H9 (cell line): ENCODE measurements at regions not wholly inside any gene's neighbourhood (a gene's known extent, or its start where the extent isn't known, plus 50 kb on each side); places are given as distances from the start of the nearest gene placed in this dataset.

Experiments used
- DNase-seq: peaks from one replicate; pipeline ENCODE4 v3.0.0-alpha.2; 2017
- H2AFZ ChIP-seq: one replicate; pipeline ENCODE4 v1.6.1; 2013; ENCODE audit warnings: mild to moderate bottlenecking, low read length, control low read depth, moderate library complexity
- H2AK5ac ChIP-seq: 2 replicates; pipeline ENCODE4 v1.6.1; 2013; ENCODE audit warnings: low read length, control low read depth, mixed read lengths; ENCODE audit not compliant: insufficient read length
- H2BK120ac ChIP-seq: one replicate; pipeline ENCODE4 v1.6.1; 2013; ENCODE audit warnings: low read depth, mild to moderate bottlenecking, low read length, control low read depth, inconsistent platforms; ENCODE audit not compliant: poor library complexity, severe bottlenecking
- H2BK12ac ChIP-seq: 2 replicates; pipeline ENCODE4 v1.6.1; 2013; ENCODE audit warnings: low read length, control low read depth, mixed read lengths, low read depth; ENCODE audit not compliant: insufficient read length
- H2BK15ac ChIP-seq: 2 replicates; pipeline ENCODE4 v1.6.1; 2013; ENCODE audit warnings: low read depth, low read length, control low read depth
- H2BK20ac ChIP-seq: one replicate; pipeline ENCODE4 v1.6.1; 2013; ENCODE audit warnings: low read depth, mild to moderate bottlenecking, low read length, control low read depth, inconsistent platforms; ENCODE audit not compliant: poor library complexity, severe bottlenecking
- H2BK5ac ChIP-seq: 2 replicates; pipeline ENCODE4 v1.6.1; 2013; ENCODE audit warnings: low read length, control low read depth, mixed read lengths; ENCODE audit not compliant: insufficient read length
- H3K14ac ChIP-seq: 2 replicates; pipeline ENCODE4 v1.6.1; 2013; ENCODE audit warnings: low read length, control low read depth; ENCODE audit not compliant: insufficient read depth
- H3K18ac ChIP-seq: 2 replicates; pipeline ENCODE4 v1.6.1; 2013; ENCODE audit warnings: low read depth, mild to moderate bottlenecking, mixed read lengths, low read length, control low read depth; ENCODE audit not compliant: insufficient read length
- H3K23ac ChIP-seq: 2 replicates; pipeline ENCODE4 v1.6.1; 2013; ENCODE audit warnings: low read length, control low read depth, mixed read lengths, low read depth; ENCODE audit not compliant: insufficient read length
- H3K23me2 ChIP-seq: 2 replicates; pipeline ENCODE4 v1.6.1; 2013; ENCODE audit warnings: low read depth, mild to moderate bottlenecking, mixed read lengths, low read length, control low read depth; ENCODE audit not compliant: insufficient read length, poor library complexity, severe bottlenecking
- H3K27ac ChIP-seq: 2 replicates; pipeline ENCODE4 v1.5.1; 2013; ENCODE audit warnings: low read length, control low read depth, mixed read lengths, low read depth; ENCODE audit not compliant: insufficient read length
- H3K27me3 ChIP-seq: 2 replicates; pipeline ENCODE4 v1.6.1; 2013; ENCODE audit warnings: low read length, control low read depth, inconsistent platforms; ENCODE audit not compliant: insufficient read depth
- H3K4ac ChIP-seq: 2 replicates; pipeline ENCODE4 v1.6.1; 2013; ENCODE audit warnings: low read depth, mild to moderate bottlenecking, control low read depth, inconsistent platforms, low read length, moderate library complexity
- H3K4me1 ChIP-seq: 2 replicates; pipeline ENCODE4 v1.6.1; 2013; ENCODE audit warnings: low read length, control low read depth, inconsistent platforms; ENCODE audit not compliant: insufficient read depth
- H3K4me2 ChIP-seq: 2 replicates; pipeline ENCODE4 v1.6.1; 2013; ENCODE audit warnings: low read length, control low read depth, mixed read lengths; ENCODE audit not compliant: insufficient read length, insufficient read depth
- H3K56ac ChIP-seq: 2 replicates; pipeline ENCODE4 v1.6.1; 2013; ENCODE audit warnings: low read depth, mild to moderate bottlenecking, mixed read lengths, low read length, control low read depth; ENCODE audit not compliant: insufficient read length
- H3K79me1 ChIP-seq: 2 replicates; pipeline ENCODE4 v1.6.1; 2013; ENCODE audit warnings: low read depth, mild to moderate bottlenecking, moderate library complexity, low read length, control low read depth, inconsistent platforms; ENCODE audit not compliant: insufficient read depth, poor library complexity, severe bottlenecking
- H3K79me2 ChIP-seq: 2 replicates; pipeline ENCODE4 v1.6.1; 2013; ENCODE audit warnings: low read length, control low read depth, inconsistent platforms; ENCODE audit not compliant: insufficient read depth
- H3K9ac ChIP-seq: 2 replicates; pipeline ENCODE4 v1.6.1; 2013; ENCODE audit warnings: low read length, control low read depth, mixed read lengths; ENCODE audit not compliant: insufficient read length; ENCODE audit errors: extremely low read depth
- H3K9me3 ChIP-seq: one replicate; pipeline ENCODE4 v1.6.1; 2013; ENCODE audit warnings: low read depth, low read length, inconsistent platforms; ENCODE audit not compliant: control insufficient read depth
- H3T11ph ChIP-seq: one replicate; pipeline ENCODE4 v1.6.1; 2013; ENCODE audit warnings: mild to moderate bottlenecking, low read length, control low read depth, inconsistent platforms
- H4K20me1 ChIP-seq: one replicate; pipeline ENCODE4 v1.6.1; 2013; ENCODE audit not compliant: control insufficient read depth, insufficient read length, insufficient read depth
- H4K5ac ChIP-seq: 2 replicates; pipeline ENCODE4 v1.6.1; 2013; ENCODE audit warnings: low read depth, mild to moderate bottlenecking, mixed read lengths, low read length, control low read depth; ENCODE audit not compliant: insufficient read length
- H4K8ac ChIP-seq: replicated peaks from 2 replicates; pipeline ENCODE4 v1.6.1; 2013; ENCODE audit warnings: low read length, control low read depth, mixed read lengths, low read depth; ENCODE audit not compliant: insufficient read length
- H4K91ac ChIP-seq: 2 replicates; pipeline ENCODE4 v1.6.1; 2013; ENCODE audit warnings: low read depth, mild to moderate bottlenecking, moderate library complexity, mixed read lengths, low read length, control low read depth; ENCODE audit not compliant: insufficient read length
- H3K27ac Mint-ChIP-seq, 3 experiments: 2 replicates in 2 of 3; 3 replicates in 1 of 3; pipeline ENCODE4 v1.8.0; 2020 to 2021; ENCODE audit warnings: mixed read lengths in 3 of 3, mild to moderate bottlenecking in 1 of 3, moderate library complexity in 1 of 3
- H3K27me3 Mint-ChIP-seq: 2 replicates; pipeline ENCODE4 v1.8.0; 2021; ENCODE audit warnings: low read depth, mild to moderate bottlenecking, moderate library complexity, mixed read lengths
- H3K36me3 Mint-ChIP-seq, 3 experiments: 2 replicates in 2 of 3; 3 replicates in 1 of 3; pipeline ENCODE4 v1.8.0; 2020 to 2021; ENCODE audit warnings: low read depth in 3 of 3, mixed read lengths in 3 of 3; ENCODE audit not compliant: insufficient read depth in 1 of 3
- H3K4me1 Mint-ChIP-seq, 2 experiments: 2 replicates each; pipeline ENCODE4 v1.8.0; 2020; ENCODE audit warnings: mixed read lengths in 2 of 2
- H3K4me3 Mint-ChIP-seq, 2 experiments: 2 replicates in 1 of 2; 3 replicates in 1 of 2; pipeline ENCODE4 v1.8.0; 2020 to 2021; ENCODE audit warnings: mild to moderate bottlenecking in 2 of 2, mixed read lengths in 2 of 2, moderate library complexity in 1 of 2
- H3K9me3 Mint-ChIP-seq, 2 experiments: 2 replicates in 1 of 2; 3 replicates in 1 of 2; pipeline ENCODE4 v1.8.0; 2020; ENCODE audit warnings: mild to moderate bottlenecking in 2 of 2, mixed read lengths in 2 of 2, moderate library complexity in 1 of 2
- CTCF ChIP-seq: fragments of 200-600 bp; sonication (generic); conservative IDR thresholded peaks from 3 replicates; pipeline ENCODE4 v1.8.0; 2021; ENCODE audit warnings: antibody characterized with exemption, mild to moderate bottlenecking
- WGBS: extraction: QIAGEN DNeasy Blood & Tissue Kit; methylation state at CpG from one replicate; pipeline ENCODE4 v1.1.7; 2013; ENCODE audit warnings: missing lambda C conversion rate, low lambda C conversion rate, mixed read lengths; ENCODE audit not compliant: insufficient read length; ENCODE audit errors: extremely low coverage; 5-methylcytosine and 5-hydroxymethylcytosine counted together

DNA sequence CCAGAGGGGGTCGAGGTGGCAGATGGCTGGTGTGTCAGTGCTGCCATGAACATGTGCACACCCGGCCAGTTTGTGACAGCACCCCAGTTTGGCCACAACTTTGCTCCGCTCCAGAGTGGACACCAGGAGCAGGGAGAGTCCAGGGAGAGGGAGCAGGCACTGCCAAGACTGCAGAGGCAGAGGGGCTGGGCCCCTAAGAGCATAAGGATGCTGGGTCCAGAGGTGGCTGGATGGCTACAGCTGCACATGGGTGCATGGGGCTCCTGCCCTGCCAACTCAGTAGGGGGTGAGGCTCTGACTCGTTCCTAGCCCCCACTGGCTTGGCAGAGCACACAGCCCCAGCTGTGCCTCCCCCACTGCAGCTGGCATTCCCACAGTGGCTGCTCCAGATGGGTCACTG lies 999.2 kb upstream of the CRIM1 start:
- Histone ChIP-seq H4K20me1 (no peaks in the 10 kb centered on the region), H4K8ac (no peak overlapping the region), H3K14ac (no peak overlapping the region), H2BK12ac (no peak overlapping the region), H2BK20ac (no peak overlapping the region), H2BK5ac (no peak overlapping the region), H2BK15ac (no peak overlapping the region), H3K4ac (no peak overlapping the region), H2AFZ (no peak overlapping the region), H3K23me2 (no peaks in the 10 kb centered on the region), H4K91ac (no peak overlapping the region), H2BK120ac (no peak overlapping the region), H3K56ac (no peak overlapping the region), H4K5ac (no peak overlapping the region), H3K79me2 (no peaks in the 10 kb centered on the region), H2AK5ac (no peak overlapping the region), H3K23ac (no peak overlapping the region), H3K4me2 (no peak overlapping the region), H3K27ac (no peak overlapping the region), H3T11ph (no peak overlapping the region), H3K18ac (no peak overlapping the region), H3K9ac (no peak overlapping the region), H3K9me3 (no peaks in the 10 kb centered on the region), H3K27me3 (no peaks in the 10 kb centered on the region), H3K79me1 (no peaks in the 10 kb centered on the region), H3K4me1 (no peaks in the 10 kb centered on the region)
- no CpG with 5 or more reads among the region's 4 CpGs for WGBS
- H3K9me3 Mint-ChIP-seq, result peaks cover 8 to 11% of the 10 kb centered on the region in 2 experiments
- no peak overlapping the region for H3K4me3 Mint-ChIP-seq
- no peaks in the 10 kb centered on the region; the same call in 1 of the 2 replicates for H3K27me3 Mint-ChIP-seq
- H3K27ac Mint-ChIP-seq, result no peak overlapping the region
- no peaks in the 10 kb centered on the region for H3K4me1 Mint-ChIP-seq
- H3K36me3 Mint-ChIP-seq, result peaks cover 2 to 16% (median 8%) of the 10 kb centered on the region in 3 experiments; a peak in 6 of 7 replicates
- TF ChIP-seq CTCF, result no peak
- DNase-seq, result no peak
